ENCODE measurements at regions not wholly inside any gene's neighbourhood (a gene's known extent, or its start where the extent isn't known, plus 50 kb on each side); places are given as distances from the start of the nearest gene placed in this dataset.

- Histone ChIP-seq H3K36me3 (ENCODE audit: low read depth) (no peaks in the 10 kb centered on the region), H3K4me1 (ENCODE audit: insufficient read depth) (no peaks in the 10 kb centered on the region), H2AFZ (no peak overlapping the region), H3F3A (ENCODE audit: insufficient read depth) (no peaks in the 10 kb centered on the region), H3K79me2 (ENCODE audit: insufficient read depth) (no peaks in the 10 kb centered on the region), H4K20me1 (ENCODE audit: insufficient read depth) (no peaks in the 10 kb centered on the region), H3K9ac (no peak overlapping the region), H3K9me3 (ENCODE audit: low read depth) (no peaks in the 10 kb centered on the region), H3K27me3 (replicated peaks; ENCODE audit: insufficient read depth) (no peaks in the 10 kb centered on the region), H3K27ac (no peak overlapping the region), H3K4me2 (ENCODE audit: unreplicated experiment) (no peak overlapping the region), H3K4me3 (no peak overlapping the region), H3K9me2 (ENCODE audit: insufficient read depth) (no peaks in the 10 kb centered on the region)
- TF ChIP-seq EZH2 (IDR thresholded peaks at IDR 0.05; ENCODE audit: insufficient read depth, poor library complexity, severe bottlenecking): no peak
- TF ChIP-seq EZH2phosphoT487 (IDR thresholded peaks at IDR 0.05; ENCODE audit: insufficient read depth, low read depth): no peak
- peak; percentile 4 for DNase-seq
- in situ Hi-C loops (cut with MboI): no loop called here
Observed at GRCh38 chr13:76600081-76600480, 286.1 kb downstream of the KCTD12 start.

GRCh38 chr13:76597868-76598267 is 288.3 kb downstream of the KCTD12 start:
- Histone ChIP-seq H3K9me2 (ENCODE audit: insufficient read depth) (no peaks in the 10 kb centered on the region), H3K27me3 (replicated peaks; ENCODE audit: insufficient read depth) (no peaks in the 10 kb centered on the region), H3K36me3 (ENCODE audit: low read depth) (no peaks in the 10 kb centered on the region), H3K27ac (no peak overlapping the region), H3K79me2 (ENCODE audit: insufficient read depth) (no peaks in the 10 kb centered on the region), H3K4me3 (no peak overlapping the region), H3K4me2 (ENCODE audit: unreplicated experiment) (no peak overlapping the region), H3K9me3 (ENCODE audit: low read depth) (no peaks in the 10 kb centered on the region), H3F3A (ENCODE audit: insufficient read depth) (no peaks in the 10 kb centered on the region), H4K20me1 (ENCODE audit: insufficient read depth) (no peaks in the 10 kb centered on the region), H2AFZ (no peak overlapping the region), H3K9ac (no peak overlapping the region), H3K4me1 (ENCODE audit: insufficient read depth) (no peaks in the 10 kb centered on the region)
- 26 to 28% methylated on average over 1 of the region's 1 CpG for WGBS, 2 experiments (ENCODE audit: low coverage in 1 of 2, low lambda C conversion rate in 2 of 2, missing lambda C conversion rate in 2 of 2)
- TF ChIP-seq EZH2phosphoT487 (IDR thresholded peaks at IDR 0.05; ENCODE audit: insufficient read depth, low read depth) (no peak), EZH2 (IDR thresholded peaks at IDR 0.05; ENCODE audit: insufficient read depth, poor library complexity, severe bottlenecking) (no peak)
- no peak for DNase-seq
- in situ Hi-C loops (cut with MboI): no loop called here

DNA sequence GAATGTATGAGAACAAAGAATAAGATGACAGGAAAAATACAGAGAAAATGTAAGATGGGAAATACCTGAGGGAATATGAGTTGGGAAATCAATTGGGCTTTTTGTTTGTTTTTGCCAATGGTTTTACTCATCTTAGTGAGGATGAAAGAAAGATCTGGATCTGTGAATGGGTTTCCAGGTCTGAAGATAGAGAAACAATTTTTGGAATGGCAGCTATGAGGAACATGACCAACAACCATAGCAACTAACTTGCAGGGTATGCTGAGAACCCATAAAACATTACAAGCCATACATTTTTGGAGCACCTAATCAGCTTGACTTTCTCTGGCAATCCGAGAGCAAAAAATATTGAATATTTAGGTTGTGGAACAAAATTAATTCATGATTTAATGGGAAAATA is 290.0 kb downstream of the KCTD12 start:
- DNase-seq: no peak
- H3K4me3 ChIP-seq: no peak overlapping the region

GRCh38 chr13:76594435-76594834 is 291.8 kb downstream of the KCTD12 start:
- DNase-seq: no peak
- no peaks in the 10 kb centered on the region for H3K4me1 ChIP-seq (ENCODE audit: insufficient read depth)
- H3K9me2 ChIP-seq (ENCODE audit: insufficient read depth): no peaks in the 10 kb centered on the region
- TF ChIP-seq EZH2 (IDR thresholded peaks at IDR 0.05; ENCODE audit: insufficient read depth, poor library complexity, severe bottlenecking) (no peak), EZH2phosphoT487 (IDR thresholded peaks at IDR 0.05; ENCODE audit: insufficient read depth, low read depth) (no peak)
- H3K4me2 ChIP-seq (ENCODE audit: unreplicated experiment): no peak overlapping the region
- H4K20me1 ChIP-seq (ENCODE audit: insufficient read depth): no peaks in the 10 kb centered on the region
- H3K79me2 ChIP-seq (ENCODE audit: insufficient read depth): no peaks in the 10 kb centered on the region
- H3K9ac ChIP-seq: no peak overlapping the region
- H3K27ac ChIP-seq: no peak overlapping the region
- whole genome bisulfite sequencing, 2 experiments (ENCODE audit: low coverage in 1 of 2, low lambda C conversion rate in 2 of 2, missing lambda C conversion rate in 2 of 2): 74 to 88% methylated on average over 1 of the region's 1 CpG
- in situ Hi-C loops (cut with MboI): no loop called here
- H3K36me3 ChIP-seq (ENCODE audit: low read depth): no peaks in the 10 kb centered on the region
- no peak overlapping the region for H3K4me3 ChIP-seq
- H2AFZ ChIP-seq: no peak overlapping the region
- 0 out of 2 replicates have a peak, but pooled peaks cover 3% of the 10 kb centered on the region for H3K27me3 ChIP-seq (replicated peaks; ENCODE audit: insufficient read depth)
- no peaks in the 10 kb centered on the region for H3F3A ChIP-seq (ENCODE audit: insufficient read depth)
- no peaks in the 10 kb centered on the region for H3K9me3 ChIP-seq (ENCODE audit: low read depth)

More for the DNA sequence above, 290.0 kb downstream of the KCTD12 start:
- Histone ChIP-seq H3K79me2 (ENCODE audit: insufficient read depth) (no peaks in the 10 kb centered on the region), H3F3A (ENCODE audit: insufficient read depth) (no peaks in the 10 kb centered on the region), H3K9me3 (ENCODE audit: low read depth) (no peaks in the 10 kb centered on the region), H3K27me3 (replicated peaks; ENCODE audit: insufficient read depth) (0 out of 2 replicates have a peak, but pooled peaks cover 3% of the 10 kb centered on the region), H3K27ac (no peak overlapping the region), H3K4me1 (ENCODE audit: insufficient read depth) (no peaks in the 10 kb centered on the region), H4K20me1 (ENCODE audit: insufficient read depth) (no peaks in the 10 kb centered on the region), H3K36me3 (ENCODE audit: low read depth) (no peaks in the 10 kb centered on the region), H3K9me2 (ENCODE audit: insufficient read depth) (no peaks in the 10 kb centered on the region), H3K4me2 (ENCODE audit: unreplicated experiment) (no peak overlapping the region), H2AFZ (no peak overlapping the region), H3K9ac (no peak overlapping the region)
- TF ChIP-seq EZH2phosphoT487 (IDR thresholded peaks at IDR 0.05; ENCODE audit: insufficient read depth, low read depth) (no peak), EZH2 (IDR thresholded peaks at IDR 0.05; ENCODE audit: insufficient read depth, poor library complexity, severe bottlenecking) (no peak)
- in situ Hi-C loops (cut with MboI): no loop called here
- 59 to 62% methylated on average over 1 of the region's 1 CpG for WGBS, 2 experiments (ENCODE audit: low coverage in 1 of 2, low lambda C conversion rate in 2 of 2, missing lambda C conversion rate in 2 of 2)

- no peaks in the 10 kb centered on the region for H3K9me2 ChIP-seq (ENCODE audit: insufficient read depth)
- H3K4me2 ChIP-seq (ENCODE audit: unreplicated experiment): no peak overlapping the region
- H3K4me1 ChIP-seq (ENCODE audit: insufficient read depth): no peaks in the 10 kb centered on the region
- H3K9me3 ChIP-seq (ENCODE audit: low read depth): no peaks in the 10 kb centered on the region
- DNase-seq: no peak
- H3K36me3 ChIP-seq (ENCODE audit: low read depth): no peaks in the 10 kb centered on the region
- no peaks in the 10 kb centered on the region for H4K20me1 ChIP-seq (ENCODE audit: insufficient read depth)
- WGBS, 2 experiments (ENCODE audit: low coverage in 1 of 2, low lambda C conversion rate in 2 of 2, missing lambda C conversion rate in 2 of 2): 70 to 77% methylated on average over 4 of the region's 4 CpGs
- in situ Hi-C loops (cut with MboI): no loop called here
- H3K79me2 ChIP-seq (ENCODE audit: insufficient read depth): no peaks in the 10 kb centered on the region
- H2AFZ ChIP-seq: no peak overlapping the region
- H3F3A ChIP-seq (ENCODE audit: insufficient read depth): no peaks in the 10 kb centered on the region
- H3K27ac ChIP-seq: no peak overlapping the region
- no peak overlapping the region for H3K4me3 ChIP-seq
- H3K9ac ChIP-seq: no peak overlapping the region
- H3K27me3 ChIP-seq (replicated peaks; ENCODE audit: insufficient read depth): 0 out of 2 replicates have a peak, but pooled peaks cover 3% of the 10 kb centered on the region
- TF ChIP-seq EZH2 (IDR thresholded peaks at IDR 0.05; ENCODE audit: insufficient read depth, poor library complexity, severe bottlenecking): no peak
Observed at GRCh38 chr13:76586842-76587241, 299.4 kb downstream of the KCTD12 start.
